Liver (tissue), 8 donors: ENCODE measurements at regions not wholly inside any gene's neighbourhood (a gene's known extent, or its start where the extent isn't known, plus 50 kb on each side); places are given as distances from the start of the nearest gene placed in this dataset.

ENCODE experiments used
- DNase-seq: peaks from one replicate; pipeline ENCODE4 v3.0.0-alpha.2; 2017; ENCODE audit warnings: low spot score
- H3K27ac ChIP-seq, 2 donors: one replicate each; pipeline ENCODE4 v1.7.0; 2013; ENCODE audit warnings: inconsistent platforms in 2 of 2, low read length in 2 of 2, control low read depth in 1 of 2, low read depth in 1 of 2, mild to moderate bottlenecking in 1 of 2
- H3K27me3 ChIP-seq, 4 donors: one replicate each; pipeline versions ENCODE4 v1.6.1 to v1.7.0; 2013; ENCODE audit warnings: low read length in 3 of 4, inconsistent platforms in 1 of 4, mild to moderate bottlenecking in 1 of 4, moderate library complexity in 1 of 4; ENCODE audit not compliant: control insufficient read depth in 4 of 4, insufficient read depth in 4 of 4
- H3K36me3 ChIP-seq, 4 donors: one replicate each; pipeline versions ENCODE4 v1.6.1 to v1.7.0; 2013; ENCODE audit warnings: low read length in 3 of 4, mild to moderate bottlenecking in 3 of 4, low read depth in 1 of 4, moderate library complexity in 1 of 4; ENCODE audit not compliant: control insufficient read depth in 4 of 4, insufficient read depth in 3 of 4
- H3K4me1 ChIP-seq, 4 donors: one replicate each; pipeline versions ENCODE4 v1.6.1 to v1.7.0; 2013; ENCODE audit warnings: low read length in 3 of 4, mild to moderate bottlenecking in 3 of 4, moderate library complexity in 1 of 4; ENCODE audit not compliant: control insufficient read depth in 4 of 4, insufficient read depth in 4 of 4
- H3K4me3 ChIP-seq, 3 donors: one replicate each; pipeline versions ENCODE4 v1.6.1 to v1.7.0; 2013; ENCODE audit warnings: low read length in 3 of 3, control low read depth in 1 of 3, low read depth in 1 of 3, mild to moderate bottlenecking in 1 of 3
- H3K9ac ChIP-seq, 2 donors: one replicate each; pipeline ENCODE4 v1.7.0; 2013; ENCODE audit warnings: low read length in 2 of 2, mild to moderate bottlenecking in 2 of 2, moderate library complexity in 2 of 2, control low read depth in 1 of 2, low read depth in 1 of 2
- H3K9me3 ChIP-seq, 4 donors: one replicate each; pipeline versions ENCODE4 v1.6.1 to v1.7.0; 2013; ENCODE audit warnings: low read length in 3 of 4; ENCODE audit not compliant: control insufficient read depth in 4 of 4
- EGR1 ChIP-seq, 2 donors: IDR thresholded peaks; 2 replicates each; pipeline ENCODE4 v1.6.1; 2016 to 2018; ENCODE audit warnings: antibody characterized with exemption in 2 of 2, low read depth in 2 of 2
- FOXA1 ChIP-seq: IDR thresholded peaks from 2 replicates; pipeline ENCODE4 v1.6.1; 2016; ENCODE audit warnings: antibody characterized with exemption
- FOXA2 ChIP-seq: IDR thresholded peaks from 2 replicates; pipeline ENCODE4 v1.6.1; 2016; ENCODE audit warnings: antibody characterized with exemption
- GABPA ChIP-seq, 2 donors: IDR thresholded peaks in 1 of 2; conservative IDR thresholded peaks in 1 of 2; 2 replicates each; pipeline ENCODE4 v1.6.1; 2016; ENCODE audit warnings: antibody characterized with exemption in 2 of 2, mild to moderate bottlenecking in 1 of 2, moderate library complexity in 1 of 2
- HNF4A ChIP-seq, 2 donors: conservative IDR thresholded peaks; 2 replicates each; pipeline ENCODE4 v1.6.1; 2016; ENCODE audit warnings: antibody characterized with exemption in 2 of 2, mild to moderate bottlenecking in 2 of 2
- HNF4G ChIP-seq: IDR thresholded peaks from 2 replicates; pipeline ENCODE4 v1.6.1; 2016; ENCODE audit warnings: antibody characterized with exemption
- JUND ChIP-seq, 2 donors: IDR thresholded peaks; 2 replicates each; pipeline ENCODE4 v1.6.1; 2016; ENCODE audit warnings: antibody characterized with exemption in 2 of 2
- NR2F2 ChIP-seq: IDR thresholded peaks from 2 replicates; pipeline ENCODE4 v1.6.1; 2016; ENCODE audit warnings: antibody characterized with exemption
- RXRA ChIP-seq, 2 donors: IDR thresholded peaks; 2 replicates each; pipeline ENCODE4 v1.6.1; 2017 to 2018; ENCODE audit warnings: antibody characterized with exemption in 2 of 2, mild to moderate bottlenecking in 1 of 2
- TAF1 ChIP-seq: conservative IDR thresholded peaks from 2 replicates; pipeline ENCODE4 v1.6.1; 2016; ENCODE audit warnings: antibody characterized with exemption, mild to moderate bottlenecking
- WGBS: extraction: QIAGEN DNeasy Blood & Tissue Kit; methylation state at CpG from one replicate; pipeline ENCODE4 v1.1.7; 2013; 5-methylcytosine and 5-hydroxymethylcytosine counted together
- TF ChIP-seq, protein P1 (sequence below): IDR thresholded peaks from 2 replicates; pipeline ENCODE4 v1.6.1; 2016; ENCODE audit warnings: antibody characterized with exemption
- TF ChIP-seq, protein P2 (sequence below): IDR thresholded peaks from 2 replicates; pipeline ENCODE4 v1.6.1; 2016; ENCODE audit warnings: antibody characterized with exemption
- TF ChIP-seq, protein P3 (sequence below): IDR thresholded peaks from 2 replicates; pipeline ENCODE4 v1.6.1; 2016; ENCODE audit warnings: antibody characterized with exemption
- TF ChIP-seq, protein P4 (sequence below): fragments of 150-350 bp; IDR thresholded peaks from 2 replicates; pipeline ENCODE4 v1.5.1; 2017; ENCODE audit warnings: improper control_type of control experiment, low read depth, low read length; ENCODE audit not compliant: missing input control
- donor health status: healthy.
- donor health status: healthy.
- donor health status: healthy.
- donor health status: healthy.
- donor health status: healthy.

DNA sequence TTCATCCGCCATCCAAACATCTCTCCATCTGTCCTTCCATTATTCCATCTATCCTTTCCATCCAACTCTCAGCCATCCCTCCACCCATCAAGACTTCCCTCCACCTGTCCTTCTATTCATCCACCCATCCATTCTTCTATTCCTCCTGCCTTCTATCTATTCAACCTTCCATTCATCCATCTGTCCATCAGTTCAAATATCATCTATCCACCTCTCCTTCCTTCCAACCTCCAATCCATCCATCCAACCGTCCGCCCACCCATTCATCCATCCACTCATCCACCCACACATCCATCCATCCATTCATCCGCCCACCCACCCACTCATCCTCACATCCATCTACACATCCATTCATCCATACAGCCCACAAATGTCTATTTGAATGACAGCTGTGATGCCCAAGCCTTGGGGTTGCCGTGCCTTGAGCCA, 132.1 kb downstream of the CEBPB start:
- TF ChIP-seq HNF4A (conservative IDR thresholded peaks at IDR 0.05) (no peak), TAF1 (no peak), NR2F2 (no peak), HNF4G (no peak), GABPA (IDR thresholded peaks at IDR 0.05 in 1 of 2, conservative IDR thresholded peaks at IDR 0.05 in 1 of 2) (no peak), RXRA (IDR thresholded peaks at IDR 0.05) (no peak)
- TF ChIP-seq, protein P1, sequence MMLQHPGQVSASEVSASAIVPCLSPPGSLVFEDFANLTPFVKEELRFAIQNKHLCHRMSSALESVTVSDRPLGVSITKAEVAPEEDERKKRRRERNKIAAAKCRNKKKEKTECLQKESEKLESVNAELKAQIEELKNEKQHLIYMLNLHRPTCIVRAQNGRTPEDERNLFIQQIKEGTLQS, result no peak
- TF ChIP-seq, protein P2, sequence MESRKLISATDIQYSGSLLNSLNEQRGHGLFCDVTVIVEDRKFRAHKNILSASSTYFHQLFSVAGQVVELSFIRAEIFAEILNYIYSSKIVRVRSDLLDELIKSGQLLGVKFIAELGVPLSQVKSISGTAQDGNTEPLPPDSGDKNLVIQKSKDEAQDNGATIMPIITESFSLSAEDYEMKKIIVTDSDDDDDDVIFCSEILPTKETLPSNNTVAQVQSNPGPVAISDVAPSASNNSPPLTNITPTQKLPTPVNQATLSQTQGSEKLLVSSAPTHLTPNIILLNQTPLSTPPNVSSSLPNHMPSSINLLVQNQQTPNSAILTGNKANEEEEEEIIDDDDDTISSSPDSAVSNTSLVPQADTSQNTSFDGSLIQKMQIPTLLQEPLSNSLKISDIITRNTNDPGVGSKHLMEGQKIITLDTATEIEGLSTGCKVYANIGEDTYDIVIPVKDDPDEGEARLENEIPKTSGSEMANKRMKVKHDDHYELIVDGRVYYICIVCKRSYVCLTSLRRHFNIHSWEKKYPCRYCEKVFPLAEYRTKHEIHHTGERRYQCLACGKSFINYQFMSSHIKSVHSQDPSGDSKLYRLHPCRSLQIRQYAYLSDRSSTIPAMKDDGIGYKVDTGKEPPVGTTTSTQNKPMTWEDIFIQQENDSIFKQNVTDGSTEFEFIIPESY, result no peak
- TF ChIP-seq, protein P3, sequence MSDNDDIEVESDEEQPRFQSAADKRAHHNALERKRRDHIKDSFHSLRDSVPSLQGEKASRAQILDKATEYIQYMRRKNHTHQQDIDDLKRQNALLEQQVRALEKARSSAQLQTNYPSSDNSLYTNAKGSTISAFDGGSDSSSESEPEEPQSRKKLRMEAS, result no peak
- no peak overlapping the region for H3K9ac ChIP-seq
- no peaks in the 10 kb centered on the region for H3K9me3 ChIP-seq
- no peaks in the 10 kb centered on the region for H3K36me3 ChIP-seq
- H3K4me3 ChIP-seq, result no peak overlapping the region
- H3K27ac ChIP-seq, result no peak overlapping the region
- no peaks in the 10 kb centered on the region for H3K4me1 ChIP-seq
- H3K27me3 ChIP-seq, result no peaks in the 10 kb centered on the region
- DNase-seq, result no peak
- WGBS, result 96% methylated on average over 5 of the region's 5 CpGs

DNA sequence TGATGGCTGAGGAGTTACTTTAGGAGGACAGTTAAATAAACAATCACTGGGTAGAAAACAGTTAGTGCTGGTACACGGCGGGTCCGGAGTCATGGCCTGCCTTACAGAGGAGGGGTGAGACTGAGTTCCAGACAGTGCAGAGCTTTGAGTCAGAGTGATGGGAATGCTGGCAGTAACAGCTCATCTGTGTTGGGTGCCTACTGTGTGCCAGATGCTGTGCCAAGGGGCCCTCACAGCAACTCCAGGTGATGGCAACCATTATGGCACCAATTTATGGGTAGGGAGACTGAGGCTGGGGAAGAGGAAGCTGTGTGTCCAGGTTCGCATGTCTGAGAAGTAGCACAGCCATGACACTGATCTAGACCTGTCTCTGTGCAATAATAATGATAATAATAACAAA, 132.6 kb downstream of the CEBPB start:
- no peak for DNase-seq
- Histone ChIP-seq H3K9ac (no peak overlapping the region), H3K9me3 (no peaks in the 10 kb centered on the region), H3K36me3 (no peaks in the 10 kb centered on the region), H3K27me3 (no peaks in the 10 kb centered on the region), H3K4me1 (no peaks in the 10 kb centered on the region), H3K4me3 (no peak overlapping the region), H3K27ac (no peak overlapping the region)
- 93% methylated on average over 4 of the region's 4 CpGs for WGBS
- no peak for TF ChIP-seq FOXA2
- TF ChIP-seq, protein P4, sequence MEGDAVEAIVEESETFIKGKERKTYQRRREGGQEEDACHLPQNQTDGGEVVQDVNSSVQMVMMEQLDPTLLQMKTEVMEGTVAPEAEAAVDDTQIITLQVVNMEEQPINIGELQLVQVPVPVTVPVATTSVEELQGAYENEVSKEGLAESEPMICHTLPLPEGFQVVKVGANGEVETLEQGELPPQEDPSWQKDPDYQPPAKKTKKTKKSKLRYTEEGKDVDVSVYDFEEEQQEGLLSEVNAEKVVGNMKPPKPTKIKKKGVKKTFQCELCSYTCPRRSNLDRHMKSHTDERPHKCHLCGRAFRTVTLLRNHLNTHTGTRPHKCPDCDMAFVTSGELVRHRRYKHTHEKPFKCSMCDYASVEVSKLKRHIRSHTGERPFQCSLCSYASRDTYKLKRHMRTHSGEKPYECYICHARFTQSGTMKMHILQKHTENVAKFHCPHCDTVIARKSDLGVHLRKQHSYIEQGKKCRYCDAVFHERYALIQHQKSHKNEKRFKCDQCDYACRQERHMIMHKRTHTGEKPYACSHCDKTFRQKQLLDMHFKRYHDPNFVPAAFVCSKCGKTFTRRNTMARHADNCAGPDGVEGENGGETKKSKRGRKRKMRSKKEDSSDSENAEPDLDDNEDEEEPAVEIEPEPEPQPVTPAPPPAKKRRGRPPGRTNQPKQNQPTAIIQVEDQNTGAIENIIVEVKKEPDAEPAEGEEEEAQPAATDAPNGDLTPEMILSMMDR, result no peak
- no peak for TF ChIP-seq FOXA1
- TF ChIP-seq, protein P1, result no peak
- no peak for TF ChIP-seq HNF4G
- no peak for TF ChIP-seq RXRA (IDR thresholded peaks at IDR 0.05)
- TF ChIP-seq JUND (IDR thresholded peaks at IDR 0.05), result no peak
- TF ChIP-seq, protein P2, result no peak
- TF ChIP-seq, protein P3, result no peak
- no peak for TF ChIP-seq EGR1 (IDR thresholded peaks at IDR 0.05; ENCODE audit: low read depth in 2 of 2)
- TF ChIP-seq NR2F2, result no peak
- no peak for TF ChIP-seq GABPA (IDR thresholded peaks at IDR 0.05 in 1 of 2, conservative IDR thresholded peaks at IDR 0.05 in 1 of 2)
